ENCODE measurements at regions not wholly inside any gene's neighbourhood (a gene's known extent, or its start where the extent isn't known, plus 50 kb on each side); places are given as distances from the start of the nearest gene placed in this dataset.

GRCh38 chr1:193318347-193318746, 131.9 kb upstream of the B3GALT2 start:
- no peaks in the 10 kb centered on the region for H3K27me3 ChIP-seq (ENCODE audit: control insufficient read depth in 1 of 2, insufficient read depth in 2 of 2, low read length in 2 of 2)
- H3K27ac ChIP-seq (ENCODE audit: low read depth, low read length), result no peak overlapping the region
- no peaks in the 10 kb centered on the region for H3K36me3 ChIP-seq (ENCODE audit: insufficient read depth, low read length)
- no peak overlapping the region for H3K4me3 ChIP-seq (ENCODE audit: low read depth in 1 of 2, low read length in 2 of 2)
- no peak overlapping the region for H3K9ac ChIP-seq (ENCODE audit: low read length)
- no peaks in the 10 kb centered on the region for H3K4me1 ChIP-seq (ENCODE audit: insufficient read depth, low read length)
- H3K9me3 ChIP-seq (ENCODE audit: low read length), result peaks cover 5% of the 10 kb centered on the region

GRCh38 chr1:193313354-193314140, 127.1 kb upstream of the B3GALT2 start:
- H3K27ac ChIP-seq (ENCODE audit: low read depth, low read length), result no peak overlapping the region
- H3K9me3 ChIP-seq (ENCODE audit: low read length), result peaks cover 3% of the 10 kb centered on the region
- no peak overlapping the region for H3K4me3 ChIP-seq (ENCODE audit: low read depth in 1 of 2, low read length in 2 of 2)
- no peaks in the 10 kb centered on the region for H3K27me3 ChIP-seq (ENCODE audit: control insufficient read depth in 1 of 2, insufficient read depth in 2 of 2, low read length in 2 of 2)
- no peak overlapping the region for H3K9ac ChIP-seq (ENCODE audit: low read length)
- no peaks in the 10 kb centered on the region for H3K4me1 ChIP-seq (ENCODE audit: insufficient read depth, low read length)
- H3K36me3 ChIP-seq (ENCODE audit: insufficient read depth, low read length), result no peaks in the 10 kb centered on the region

GRCh38 chr1:193312432-193312831, 126.0 kb upstream of the B3GALT2 start:
- no peak overlapping the region for H3K27ac ChIP-seq (ENCODE audit: low read depth, low read length)
- no peaks in the 10 kb centered on the region for H3K36me3 ChIP-seq (ENCODE audit: insufficient read depth, low read length)
- no peaks in the 10 kb centered on the region for H3K27me3 ChIP-seq (ENCODE audit: control insufficient read depth in 1 of 2, insufficient read depth in 2 of 2, low read length in 2 of 2)
- H3K4me3 ChIP-seq (ENCODE audit: low read depth in 1 of 2, low read length in 2 of 2), result no peak overlapping the region
- H3K4me1 ChIP-seq (ENCODE audit: insufficient read depth, low read length), result no peaks in the 10 kb centered on the region
- H3K9ac ChIP-seq (ENCODE audit: low read length), result no peak overlapping the region
- H3K9me3 ChIP-seq (ENCODE audit: low read length), result no peaks in the 10 kb centered on the region

GRCh38 chr1:193311226-193311948, 125.0 kb upstream of the B3GALT2 start:
- Histone ChIP-seq H3K27ac (ENCODE audit: low read depth, low read length) (no peak overlapping the region), H3K27me3 (ENCODE audit: control insufficient read depth in 1 of 2, insufficient read depth in 2 of 2, low read length in 2 of 2) (no peaks in the 10 kb centered on the region)

GRCh38 chr1:193310564-193310963, 124.2 kb upstream of the B3GALT2 start:
- no peaks in the 10 kb centered on the region for H3K36me3 ChIP-seq (ENCODE audit: insufficient read depth, low read length)
- H3K4me3 ChIP-seq (ENCODE audit: low read depth in 1 of 2, low read length in 2 of 2), result no peak overlapping the region
- no peak overlapping the region for H3K9ac ChIP-seq (ENCODE audit: low read length)
- H3K9me3 ChIP-seq (ENCODE audit: low read length), result no peaks in the 10 kb centered on the region
- no peaks in the 10 kb centered on the region for H3K27me3 ChIP-seq (ENCODE audit: control insufficient read depth in 1 of 2, insufficient read depth in 2 of 2, low read length in 2 of 2)
- no peak overlapping the region for H3K27ac ChIP-seq (ENCODE audit: low read depth, low read length)
- no peaks in the 10 kb centered on the region for H3K4me1 ChIP-seq (ENCODE audit: insufficient read depth, low read length)

More at GRCh38 chr1:193311226-193311948, 125.0 kb upstream of the B3GALT2 start:
- H3K4me3 ChIP-seq (ENCODE audit: low read depth in 1 of 2, low read length in 2 of 2), result no peak overlapping the region
- H3K4me1 ChIP-seq (ENCODE audit: insufficient read depth, low read length), result no peaks in the 10 kb centered on the region
- H3K9me3 ChIP-seq (ENCODE audit: low read length), result no peaks in the 10 kb centered on the region
- H3K9ac ChIP-seq (ENCODE audit: low read length), result no peak overlapping the region
- no peaks in the 10 kb centered on the region for H3K36me3 ChIP-seq (ENCODE audit: insufficient read depth, low read length)

GRCh38 chr1:193309936-193310475, 123.6 kb upstream of the B3GALT2 start:
- H3K4me1 ChIP-seq (ENCODE audit: insufficient read depth, low read length), result no peaks in the 10 kb centered on the region
- H3K4me3 ChIP-seq (ENCODE audit: low read depth in 1 of 2, low read length in 2 of 2), result no peak overlapping the region
- H3K27ac ChIP-seq (ENCODE audit: low read depth, low read length), result no peak overlapping the region
- no peaks in the 10 kb centered on the region for H3K9me3 ChIP-seq (ENCODE audit: low read length)
- no peaks in the 10 kb centered on the region for H3K27me3 ChIP-seq (ENCODE audit: control insufficient read depth in 1 of 2, insufficient read depth in 2 of 2, low read length in 2 of 2)
- H3K9ac ChIP-seq (ENCODE audit: low read length), result no peak overlapping the region
- H3K36me3 ChIP-seq (ENCODE audit: insufficient read depth, low read length), result no peaks in the 10 kb centered on the region

- no peak overlapping the region for H3K27ac ChIP-seq (ENCODE audit: low read depth, low read length)
- no peaks in the 10 kb centered on the region for H3K4me1 ChIP-seq (ENCODE audit: insufficient read depth, low read length)
- no peaks in the 10 kb centered on the region for H3K27me3 ChIP-seq (ENCODE audit: control insufficient read depth in 1 of 2, insufficient read depth in 2 of 2, low read length in 2 of 2)
- no peak overlapping the region for H3K4me3 ChIP-seq (ENCODE audit: low read depth in 1 of 2, low read length in 2 of 2)
- no peaks in the 10 kb centered on the region for H3K36me3 ChIP-seq (ENCODE audit: insufficient read depth, low read length)
- no peaks in the 10 kb centered on the region for H3K9me3 ChIP-seq (ENCODE audit: low read length)
- no peak overlapping the region for H3K9ac ChIP-seq (ENCODE audit: low read length)
Observed at GRCh38 chr1:193308438-193308837, 122.0 kb upstream of the B3GALT2 start.

GRCh38 chr1:193306430-193306829, 120.0 kb upstream of the B3GALT2 start:
- H3K27me3 ChIP-seq (ENCODE audit: control insufficient read depth in 1 of 2, insufficient read depth in 2 of 2, low read length in 2 of 2), result no peaks in the 10 kb centered on the region
- H3K36me3 ChIP-seq (ENCODE audit: insufficient read depth, low read length), result no peaks in the 10 kb centered on the region
- no peaks in the 10 kb centered on the region for H3K9me3 ChIP-seq (ENCODE audit: low read length)
- H3K4me3 ChIP-seq (ENCODE audit: low read depth in 1 of 2, low read length in 2 of 2), result no peak overlapping the region
- H3K9ac ChIP-seq (ENCODE audit: low read length), result no peak overlapping the region
- no peaks in the 10 kb centered on the region for H3K4me1 ChIP-seq (ENCODE audit: insufficient read depth, low read length)
- H3K27ac ChIP-seq (ENCODE audit: low read depth, low read length), result no peak overlapping the region

All from muscle layer of colon (tissue), 2 donors.